ENCODE measurements at regions not wholly inside any gene's neighbourhood (a gene's known extent, or its start where the extent isn't known, plus 50 kb on each side); places are given as distances from the start of the nearest gene placed in this dataset.

DNA sequence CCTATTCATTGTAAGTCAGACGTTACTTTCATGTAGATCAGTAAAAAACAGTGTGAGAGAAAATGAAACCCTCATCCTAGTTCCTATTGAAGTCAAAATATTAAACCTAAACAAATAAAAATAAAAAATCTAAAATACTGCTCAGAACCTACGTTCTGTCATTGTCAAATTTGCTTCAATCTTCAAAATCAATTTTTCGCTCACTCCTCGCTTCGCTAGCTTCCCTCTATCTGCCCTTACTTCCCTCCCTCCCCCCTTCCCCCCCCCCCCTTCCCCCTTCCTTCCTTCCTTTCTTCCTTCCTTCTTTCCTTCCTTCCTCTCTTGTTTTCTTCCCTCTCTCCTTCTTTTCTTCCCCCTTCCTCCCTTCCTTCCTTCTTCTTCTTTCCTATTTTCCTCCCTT, 310.9 kb upstream of the PDE3A start:
- no peak for TF ChIP-seq CTCF (conservative IDR thresholded peaks at IDR 0.05; ENCODE audit: low read depth, low read length)
- TF ChIP-seq POLR2A (IDR thresholded peaks at IDR 0.05; ENCODE audit: low read depth, low read length): no peak
- TF ChIP-seq USF2 (IDR thresholded peaks at IDR 0.05; ENCODE audit: low read depth, low read length): no peak
